ENCODE measurements at regions not wholly inside any gene's neighbourhood (a gene's known extent, or its start where the extent isn't known, plus 50 kb on each side); places are given as distances from the start of the nearest gene placed in this dataset.

GRCh38 chr5:68389618-68390017 lies 174.1 kb downstream of the PIK3R1 start:
- no TSS peak for BruUV-seq (replicated peaks)
- Histone ChIP-seq H3K27ac (ENCODE audit: low read depth, low read length, poor library complexity, severe bottlenecking) (no peak overlapping the region), H3K4me3 (ENCODE audit: low read depth, low read length, poor library complexity, severe bottlenecking) (no peak overlapping the region), H3K4me1 (ENCODE audit: insufficient read depth, low read length, poor library complexity, severe bottlenecking) (no peaks in the 10 kb centered on the region), H3K9me3 (ENCODE audit: low read depth, low read length, poor library complexity, severe bottlenecking) (no peaks in the 10 kb centered on the region), H3K27me3 (replicated peaks; ENCODE audit: insufficient read depth, low read depth, low read length, poor library complexity) (no peaks in the 10 kb centered on the region), H3K36me3 (ENCODE audit: insufficient read depth, low read length, poor library complexity, severe bottlenecking) (no peaks in the 10 kb centered on the region)
- CTCF ChIA-PET: no interaction called here
- intact Hi-C loops (cut with micrococcal nuclease; ENCODE audit: unreplicated experiment): no loop called here
- POLR2A ChIA-PET (ENCODE audit: low non-redundant PET): no interaction called here
- DNase-seq (ENCODE audit: low spot score): no peak
- TF ChIP-seq CTCF (conservative IDR thresholded peaks at IDR 0.05; ENCODE audit: low read depth, low read length) (no peak), EZH2 (IDR thresholded peaks at IDR 0.05; ENCODE audit: borderline replicate concordance, low read depth, low read length, poor library complexity, severe bottlenecking) (no peak)

- no peaks in the 10 kb centered on the region for H3K27me3 ChIP-seq (replicated peaks; ENCODE audit: insufficient read depth, low read depth, low read length, poor library complexity)
- intact Hi-C loops (cut with micrococcal nuclease; ENCODE audit: unreplicated experiment): no loop called here
- no peaks in the 10 kb centered on the region for H3K9me3 ChIP-seq (ENCODE audit: low read depth, low read length, poor library complexity, severe bottlenecking)
- no peaks in the 10 kb centered on the region for H3K36me3 ChIP-seq (ENCODE audit: insufficient read depth, low read length, poor library complexity, severe bottlenecking)
- H3K4me3 ChIP-seq (ENCODE audit: low read depth, low read length, poor library complexity, severe bottlenecking): no peak overlapping the region
- TF ChIP-seq CTCF (conservative IDR thresholded peaks at IDR 0.05; ENCODE audit: low read depth, low read length) (no peak), EZH2 (IDR thresholded peaks at IDR 0.05; ENCODE audit: borderline replicate concordance, low read depth, low read length, poor library complexity, severe bottlenecking) (no peak)
- no peaks in the 10 kb centered on the region for H3K4me1 ChIP-seq (ENCODE audit: insufficient read depth, low read length, poor library complexity, severe bottlenecking)
- ChIA-PET POLR2A (ENCODE audit: low non-redundant PET) (no interaction called here), CTCF (no interaction called here)
- no TSS peak for BruUV-seq (replicated peaks)
- no peak overlapping the region for H3K27ac ChIP-seq (ENCODE audit: low read depth, low read length, poor library complexity, severe bottlenecking)
- no peak for DNase-seq (ENCODE audit: low spot score)
These were observed 177.1 kb downstream of the PIK3R1 start for GRCh38 chr5:68392617-68393016.

GRCh38 chr5:68395302-68395701 lies 179.7 kb downstream of the PIK3R1 start:
- POLR2A ChIA-PET (ENCODE audit: low non-redundant PET): no interaction called here
- H3K27ac ChIP-seq (ENCODE audit: low read depth, low read length, poor library complexity, severe bottlenecking): no peak overlapping the region

More at GRCh38 chr5:68395302-68395701, 179.7 kb downstream of the PIK3R1 start:
- CTCF ChIA-PET: no interaction called here
- Histone ChIP-seq H3K36me3 (ENCODE audit: insufficient read depth, low read length, poor library complexity, severe bottlenecking) (no peaks in the 10 kb centered on the region), H3K27me3 (replicated peaks; ENCODE audit: insufficient read depth, low read depth, low read length, poor library complexity) (no peaks in the 10 kb centered on the region), H3K9me3 (ENCODE audit: low read depth, low read length, poor library complexity, severe bottlenecking) (no peaks in the 10 kb centered on the region), H3K4me3 (ENCODE audit: low read depth, low read length, poor library complexity, severe bottlenecking) (no peak overlapping the region), H3K4me1 (ENCODE audit: insufficient read depth, low read length, poor library complexity, severe bottlenecking) (no peaks in the 10 kb centered on the region)
- intact Hi-C loops (cut with micrococcal nuclease; ENCODE audit: unreplicated experiment): no loop called here
- no TSS peak for BruUV-seq (replicated peaks)
- no peak for DNase-seq (ENCODE audit: low spot score)
- TF ChIP-seq CTCF (conservative IDR thresholded peaks at IDR 0.05; ENCODE audit: low read depth, low read length) (no peak), EZH2 (IDR thresholded peaks at IDR 0.05; ENCODE audit: borderline replicate concordance, low read depth, low read length, poor library complexity, severe bottlenecking) (no peak)

Measured in A673 (cell line).